Uterus (tissue), 3 donors: ENCODE measurements at regions not wholly inside any gene's neighbourhood (a gene's known extent, or its start where the extent isn't known, plus 50 kb on each side); places are given as distances from the start of the nearest gene placed in this dataset.

Source experiments
- DNase-seq, 2 donors: peaks; one replicate each; pipeline ENCODE4 v3.0.0-alpha.2; 2019 to 2020
- H3K27ac ChIP-seq, 2 donors: fragments of 200-600 bp; sonication (generic); 1 replicate in 1 of 2; 2 replicates in 1 of 2; pipeline ENCODE4 v1.5.1; 2016 to 2018
- H3K27me3 ChIP-seq, 2 donors: fragments of 200-600 bp; sonication (generic); one replicate each; pipeline ENCODE4 v1.5.1; 2018 to 2019; ENCODE audit warnings: control low read depth in 1 of 2
- H3K36me3 ChIP-seq, 2 donors: fragments of 200-600 bp; sonication (generic); one replicate each; pipeline ENCODE4 v1.5.1; 2019; ENCODE audit warnings: control low read depth in 1 of 2
- H3K4me1 ChIP-seq, 2 donors: fragments of 200-600 bp; sonication (generic); one replicate each; pipeline ENCODE4 v1.5.1; 2018 to 2019; ENCODE audit warnings: control low read depth in 1 of 2
- H3K4me3 ChIP-seq, 2 donors: fragments of 200-600 bp; sonication (generic); 1 replicate in 1 of 2; 2 replicates in 1 of 2; pipeline ENCODE4 v1.5.1; 2018 to 2019; ENCODE audit warnings: mild to moderate bottlenecking in 1 of 2
- H3K9me3 ChIP-seq, 2 donors: fragments of 200-600 bp; sonication (generic); one replicate each; pipeline ENCODE4 v1.5.1; 2019; ENCODE audit warnings: control low read depth in 1 of 2
- CTCF ChIP-seq, 4 experiments: fragments of 200-600 bp in 2 of 4; fragments of 450-650 bp in 2 of 4; sonication (generic) in 2 of 4; IDR thresholded peaks; one replicate each; pipeline ENCODE4 v1.5.1; 2016 to 2019; ENCODE audit warnings: antibody characterized with exemption in 4 of 4, mild to moderate bottlenecking in 2 of 4, moderate library complexity in 1 of 4
- POLR2A ChIP-seq, 2 donors: fragments of 450-650 bp; IDR thresholded peaks; one replicate each; pipeline ENCODE4 v1.6.1; 2016; ENCODE audit warnings: antibody characterized with exemption in 2 of 2, mild to moderate bottlenecking in 1 of 2, moderate library complexity in 1 of 2
- intact Hi-C: fragments of 100-400 bp; cut with DNase I; formaldehyde crosslinking; loops from one replicate; pipeline ENCODE4 v1.15.1; 2023; ENCODE audit warnings: low total_unique reads
- donor health status: DM: yes; HTN: yes; CAD: no.

- H3K27me3 ChIP-seq: no peaks in the 10 kb centered on the region
- DNase-seq: no peak
- no peaks in the 10 kb centered on the region for H3K36me3 ChIP-seq
- H3K4me1 ChIP-seq: no peaks in the 10 kb centered on the region
- H3K27ac ChIP-seq: no peak overlapping the region
- TF ChIP-seq CTCF (IDR thresholded peaks at IDR 0.05) (no peak), POLR2A (IDR thresholded peaks at IDR 0.05) (no peak)
- intact Hi-C loops: no loop called here
- H3K9me3 ChIP-seq: no peaks in the 10 kb centered on the region
- H3K4me3 ChIP-seq: no peak overlapping the region
Measured at GRCh38 chr3:101928890-101929289, 79.6 kb downstream of the NFKBIZ start.

GRCh38 chr3:101931081-101931480 is 81.8 kb downstream of the NFKBIZ start:
- Histone ChIP-seq H3K9me3 (no peaks in the 10 kb centered on the region), H3K36me3 (no peaks in the 10 kb centered on the region), H3K4me3 (no peak overlapping the region), H3K27me3 (no peaks in the 10 kb centered on the region), H3K4me1 (no peaks in the 10 kb centered on the region), H3K27ac (no peak overlapping the region)
- TF ChIP-seq CTCF (IDR thresholded peaks at IDR 0.05): no peak
- no peak for TF ChIP-seq POLR2A (IDR thresholded peaks at IDR 0.05)
- intact Hi-C loops: no loop called here
- DNase-seq: no peak

- Histone ChIP-seq H3K27ac (no peak overlapping the region), H3K4me3 (no peak overlapping the region), H3K4me1 (no peaks in the 10 kb centered on the region), H3K27me3 (no peaks in the 10 kb centered on the region), H3K9me3 (no peaks in the 10 kb centered on the region), H3K36me3 (no peaks in the 10 kb centered on the region)
- intact Hi-C loops: no loop called here
- TF ChIP-seq CTCF (IDR thresholded peaks at IDR 0.05) (no peak), POLR2A (IDR thresholded peaks at IDR 0.05) (no peak)
- DNase-seq: no peak
Measured at GRCh38 chr3:101932326-101933068, 83.2 kb downstream of the NFKBIZ start.

GRCh38 chr3:101936419-101937356 is 87.4 kb downstream of the NFKBIZ start:
- Histone ChIP-seq H3K27ac (no peak overlapping the region), H3K27me3 (no peaks in the 10 kb centered on the region), H3K4me1 (no peaks in the 10 kb centered on the region), H3K4me3 (no peak overlapping the region), H3K36me3 (no peaks in the 10 kb centered on the region), H3K9me3 (no peaks in the 10 kb centered on the region)
- intact Hi-C loops: no loop called here
- TF ChIP-seq POLR2A (IDR thresholded peaks at IDR 0.05) (no peak), CTCF (IDR thresholded peaks at IDR 0.05) (no peak)
- no peak for DNase-seq
